ENCODE measurements at regions not wholly inside any gene's neighbourhood (a gene's known extent, or its start where the extent isn't known, plus 50 kb on each side); places are given as distances from the start of the nearest gene placed in this dataset.

GRCh38 chr5:22964632-22965031, 111.5 kb upstream of the CDH12 start:
- no peak for TF ChIP-seq CTCF (conservative IDR thresholded peaks at IDR 0.05)
- H3K4ac ChIP-seq (ENCODE audit: low read depth, low read length), result no peak overlapping the region
- H3K9me3 ChIP-seq (ENCODE audit: control insufficient read depth, low read depth, low read length), result no peaks in the 10 kb centered on the region
- H4K91ac ChIP-seq (ENCODE audit: insufficient read length, low read depth, low read length), result no peak overlapping the region
- no peak overlapping the region for H3K4me2 ChIP-seq (ENCODE audit: insufficient read depth, insufficient read length, low read length)
- Mint-ChIP-seq H3K36me3 (ENCODE audit: insufficient read depth in 1 of 3, low read depth in 3 of 3) (peaks cover 3 to 21% (median 5%) of the 10 kb centered on the region in 3 experiments; a peak in 5 of 7 replicates), H3K27me3 (ENCODE audit: low read depth) (no peaks in the 10 kb centered on the region), H3K4me1 (no peaks in the 10 kb centered on the region), H3K27ac (no peak overlapping the region), H3K4me3 (no peak overlapping the region), H3K9me3 (peaks cover 19 to 20% of the 10 kb centered on the region in 2 experiments)
- H3K4me1 ChIP-seq (ENCODE audit: insufficient read depth, low read length), result no peaks in the 10 kb centered on the region; the same call in 1 of the 2 replicates
- H4K8ac ChIP-seq (replicated peaks; ENCODE audit: insufficient read length, low read depth, low read length), result no peak overlapping the region
- no peak overlapping the region for H3K56ac ChIP-seq (ENCODE audit: insufficient read length, low read depth, low read length)
- H3K9ac ChIP-seq (ENCODE audit: extremely low read depth, insufficient read length, low read length), result no peak overlapping the region
- H2BK12ac ChIP-seq (ENCODE audit: insufficient read length, low read depth, low read length), result no peak overlapping the region
- WGBS (ENCODE audit: extremely low coverage, insufficient read length, low lambda C conversion rate), result no CpG with 5 or more reads among the region's 1 CpG
- no peak overlapping the region for H3K18ac ChIP-seq (ENCODE audit: insufficient read length, low read depth, low read length)
- no peaks in the 10 kb centered on the region for H3K79me1 ChIP-seq (ENCODE audit: insufficient read depth, low read depth, low read length, poor library complexity, severe bottlenecking)
- no peaks in the 10 kb centered on the region for H3K79me2 ChIP-seq (ENCODE audit: insufficient read depth, low read length)
- no peak for DNase-seq
- no peak overlapping the region for H3K14ac ChIP-seq (ENCODE audit: insufficient read depth, low read length)
- H3K27me3 ChIP-seq (ENCODE audit: insufficient read depth, low read length), result no peaks in the 10 kb centered on the region
- no peak overlapping the region for H3T11ph ChIP-seq (ENCODE audit: low read length)
- H2AFZ ChIP-seq (ENCODE audit: low read length), result no peak overlapping the region
- no peak overlapping the region for H2BK20ac ChIP-seq (ENCODE audit: low read depth, low read length, poor library complexity, severe bottlenecking)
- no peak overlapping the region for H3K23ac ChIP-seq (ENCODE audit: insufficient read length, low read depth, low read length)
- H4K5ac ChIP-seq (ENCODE audit: insufficient read length, low read depth, low read length), result no peak overlapping the region
- H3K23me2 ChIP-seq (ENCODE audit: insufficient read length, low read depth, low read length, poor library complexity, severe bottlenecking), result no peaks in the 10 kb centered on the region
- H2AK5ac ChIP-seq (ENCODE audit: insufficient read length, low read length), result no peak overlapping the region
- H4K20me1 ChIP-seq (ENCODE audit: control insufficient read depth, insufficient read depth, insufficient read length), result no peaks in the 10 kb centered on the region
- no peak overlapping the region for H3K27ac ChIP-seq (ENCODE audit: insufficient read length, low read depth, low read length)
- H2BK15ac ChIP-seq (ENCODE audit: low read depth, low read length), result no peak overlapping the region
- no peak overlapping the region for H2BK5ac ChIP-seq (ENCODE audit: insufficient read length, low read length)
- no peak overlapping the region for H2BK120ac ChIP-seq (ENCODE audit: low read depth, low read length, poor library complexity, severe bottlenecking)

All from H9 (cell line).